ENCODE measurements at regions not wholly inside any gene's neighbourhood (a gene's known extent, or its start where the extent isn't known, plus 50 kb on each side); places are given as distances from the start of the nearest gene placed in this dataset.
"Not testable (repeated sequence)": the region's sequence is repeated elsewhere in the genome, so short reads cannot be mapped to it uniquely, and the experiment has no call there.

DNA sequence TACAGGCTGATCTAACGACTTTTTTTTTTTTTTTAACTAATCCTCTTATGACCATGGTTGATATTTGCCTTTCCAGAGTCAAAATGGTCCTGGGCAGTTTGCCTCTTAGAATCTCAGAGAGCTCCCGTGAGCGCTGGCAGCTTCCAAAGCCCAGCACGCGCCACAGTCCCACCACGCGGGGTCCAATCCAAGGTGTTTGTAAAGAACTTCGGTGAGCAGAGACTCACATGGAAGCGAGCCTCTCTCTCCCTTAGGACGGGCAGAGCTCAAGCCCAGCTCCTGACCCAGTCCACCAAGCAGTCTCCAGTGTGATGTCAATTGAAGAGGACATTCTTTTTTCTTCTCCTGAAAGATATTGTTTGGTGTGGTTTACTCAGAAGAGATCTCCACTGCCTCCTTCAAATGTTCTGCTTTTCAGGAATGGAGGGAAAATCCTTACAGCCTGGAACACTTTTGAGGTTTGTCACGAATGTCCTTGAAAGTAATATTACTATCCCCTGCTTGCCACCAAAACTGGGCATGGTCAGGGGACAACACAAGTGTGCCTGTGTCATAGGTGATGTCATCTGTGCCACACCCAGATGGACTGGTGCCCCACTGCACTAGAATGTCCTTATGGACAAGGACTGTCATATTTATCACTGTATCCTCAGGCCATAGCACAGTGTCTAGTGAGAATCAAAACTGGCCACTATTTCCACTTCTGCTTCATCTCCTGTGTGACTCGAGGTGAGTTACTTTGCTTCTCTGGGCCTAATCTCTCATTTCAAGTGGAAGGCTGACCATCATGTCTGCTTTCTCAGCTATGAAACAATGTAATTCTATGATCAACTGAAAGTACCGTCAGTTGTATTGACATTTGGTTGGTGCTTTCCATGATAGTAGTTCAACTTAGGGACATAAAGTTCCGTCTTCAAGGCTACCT, 97.4 kb upstream of the EDEM3 start:
- no peak for DNase-seq

DNA sequence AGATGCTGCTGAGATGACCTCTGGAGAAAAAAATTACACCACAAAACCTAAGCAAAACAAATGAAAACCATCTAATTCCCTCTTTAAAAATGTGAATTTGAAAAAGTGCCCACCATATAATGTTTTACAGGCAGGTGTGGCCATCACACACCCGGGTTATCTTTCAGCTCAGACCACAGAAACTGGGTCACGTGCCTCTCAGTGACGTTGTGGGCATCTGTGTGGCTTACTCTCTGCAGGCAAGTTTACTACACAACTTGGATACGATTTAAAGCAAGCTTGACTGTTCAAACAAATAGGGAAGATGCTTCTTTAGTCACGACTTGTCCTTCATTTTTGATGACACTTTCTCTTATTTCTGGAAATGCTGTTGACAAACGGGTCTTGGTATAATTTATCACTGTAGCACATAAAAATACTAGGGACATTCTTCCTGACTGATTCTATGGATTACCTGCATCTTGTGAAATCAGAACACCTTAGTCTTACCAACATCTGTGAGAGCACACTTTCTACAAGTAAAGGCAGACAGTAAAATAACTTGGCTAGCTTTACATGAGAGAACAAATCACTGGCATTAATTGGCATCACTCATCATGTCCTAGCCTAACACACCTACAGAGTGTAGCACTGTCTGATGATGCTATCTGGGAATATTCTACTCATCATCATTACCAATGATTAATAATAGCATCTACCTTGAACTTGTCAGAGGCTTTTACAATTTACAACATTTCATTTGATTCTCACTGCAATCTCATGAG, 89.3 kb upstream of the EDEM3 start:
- peak; percentile 84 for DNase-seq

DNA sequence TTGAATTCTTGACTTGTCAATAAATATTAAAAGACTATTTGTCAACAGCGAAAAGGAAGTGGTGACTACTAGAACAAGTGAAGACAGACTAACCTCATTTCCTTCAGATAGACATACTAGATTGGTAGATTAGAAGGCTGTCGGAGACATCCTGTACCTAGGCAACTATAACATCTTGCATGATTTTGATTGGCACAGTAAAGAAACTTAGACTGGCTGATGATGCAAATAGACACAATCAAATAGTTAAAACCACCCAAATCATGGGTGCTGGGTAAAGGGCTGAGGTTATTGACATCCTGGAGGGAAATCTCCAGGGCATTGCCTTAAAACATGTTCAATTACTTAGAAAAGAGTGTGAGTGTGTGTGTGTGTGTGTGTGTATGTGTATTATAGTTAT, 85.9 kb upstream of the EDEM3 start:
- DNase-seq = peak; percentile 66

DNA sequence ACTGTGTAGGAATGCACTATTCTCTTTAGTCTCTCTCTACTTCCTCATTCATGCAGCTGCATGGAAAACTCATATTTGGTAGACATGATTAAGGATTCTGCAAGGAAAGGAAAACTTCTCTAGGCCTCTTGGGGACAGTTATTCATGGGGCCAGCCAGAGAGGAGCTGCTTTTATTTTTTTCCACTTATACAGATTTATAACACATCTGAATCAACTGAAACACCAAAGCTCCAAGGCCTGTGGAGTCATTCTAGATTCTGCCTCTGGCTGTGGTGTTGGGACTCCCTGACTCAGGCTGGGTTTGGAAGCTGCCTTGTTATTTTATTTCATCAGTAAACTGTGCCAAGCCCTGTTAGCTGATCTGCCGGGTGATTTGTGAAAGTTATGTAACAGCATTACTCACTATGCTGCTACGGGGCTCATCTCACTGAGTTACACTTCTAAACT, 83.9 kb upstream of the EDEM3 start:
- DNase-seq = peak; percentile 61

DNA sequence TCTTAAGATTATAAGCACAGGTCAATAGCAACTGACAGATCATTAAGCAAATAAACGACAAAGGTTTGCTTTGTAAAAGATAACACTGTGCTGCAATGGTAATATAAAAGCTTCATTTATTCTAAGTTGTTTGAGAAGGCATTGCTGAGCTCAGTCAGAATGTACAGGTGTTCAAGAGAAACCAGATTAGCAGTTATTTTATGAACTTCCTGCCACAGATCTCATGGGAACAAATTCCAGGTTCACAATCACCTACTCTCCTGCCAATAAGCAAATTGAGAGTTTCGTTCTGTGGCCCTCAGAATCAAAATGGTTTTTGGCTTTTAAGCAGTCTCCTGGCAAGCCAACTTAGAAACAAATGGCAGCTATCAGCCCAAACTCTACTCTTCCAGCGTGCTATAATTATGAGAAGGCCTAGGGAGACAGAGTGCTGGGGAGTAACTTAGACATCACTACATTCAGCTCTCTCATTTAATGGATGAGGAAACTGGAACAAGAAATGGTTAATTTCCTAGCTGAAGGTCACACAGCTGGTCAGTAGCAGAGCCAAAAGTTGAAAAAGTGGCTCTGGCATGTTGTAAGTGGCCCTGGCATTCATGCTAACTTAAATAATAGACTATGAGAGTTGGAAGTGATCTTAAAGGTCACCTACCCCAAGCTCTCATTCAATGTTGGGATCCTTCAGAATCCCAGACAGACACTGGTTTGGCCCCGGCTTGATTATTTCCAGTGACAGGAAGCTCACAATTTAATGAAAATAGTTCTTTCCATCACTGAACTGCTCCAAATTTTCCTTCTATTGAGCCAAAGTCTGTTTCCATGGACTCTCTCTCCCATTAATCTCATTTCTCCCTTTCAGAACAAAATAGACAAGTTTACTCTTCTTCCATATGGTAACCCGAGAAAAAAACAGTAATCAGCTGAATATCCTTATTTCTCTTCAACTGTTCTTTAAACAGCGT, 82.6 kb upstream of the EDEM3 start:
- no peak for DNase-seq

DNA sequence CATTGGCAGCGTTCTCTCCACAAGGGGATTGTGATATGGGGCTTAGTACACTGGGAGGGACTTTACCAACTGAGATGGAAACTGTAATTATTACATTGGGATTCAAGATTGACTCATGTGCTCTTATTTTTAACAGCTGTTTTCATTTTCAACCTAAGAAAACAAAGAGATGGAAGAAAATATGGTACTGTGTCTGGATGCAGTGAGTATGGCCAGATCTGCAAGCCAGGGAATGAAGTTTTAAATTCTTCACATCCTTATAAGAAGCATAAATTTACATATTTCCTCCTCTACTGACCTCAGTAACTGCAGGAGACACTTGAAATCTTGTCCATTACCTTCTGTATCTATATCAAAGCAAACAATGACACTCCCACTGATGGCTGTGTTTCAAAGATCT, 81.5 kb upstream of the EDEM3 start:
- no peak for DNase-seq

DNA sequence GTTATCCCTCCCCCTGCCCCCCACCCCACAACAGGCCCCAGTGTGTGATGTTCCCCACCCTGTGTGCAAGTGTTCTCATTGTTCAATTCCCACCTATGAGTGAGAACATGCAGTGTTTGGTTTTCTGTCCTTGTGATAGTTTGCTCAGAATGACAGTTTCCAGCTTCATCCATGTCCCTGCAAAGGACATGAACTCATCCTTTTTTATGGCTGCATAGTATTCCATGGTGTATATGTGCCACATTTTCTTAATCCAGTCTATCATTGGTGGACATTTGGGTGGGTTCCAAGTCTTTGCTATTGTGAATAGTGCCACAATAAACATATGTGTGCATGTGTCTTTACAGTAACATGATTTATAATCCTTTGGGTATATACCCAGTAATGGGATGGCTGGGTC, 79.3 kb upstream of the EDEM3 start:
- DNase-seq = not testable (repeated sequence)

DNA sequence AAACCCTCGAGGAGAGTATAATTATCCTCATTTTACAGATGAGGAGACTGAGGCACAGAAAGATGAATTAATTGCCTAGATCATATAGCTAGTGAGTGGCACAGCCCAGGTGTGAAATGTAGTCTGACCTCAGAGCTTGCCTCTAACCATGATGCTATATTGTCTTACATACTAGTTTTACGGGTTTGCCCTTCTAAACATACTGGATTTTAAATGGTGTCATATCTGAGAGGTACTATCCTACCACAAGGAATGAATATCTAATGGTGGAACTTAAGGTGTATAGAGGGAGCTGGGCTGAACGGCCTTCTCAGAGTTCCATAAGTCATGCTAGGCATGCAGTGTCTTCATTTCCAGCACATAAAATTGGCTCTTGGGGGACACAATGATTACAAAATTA, 77.9 kb upstream of the EDEM3 start:
- no peak for DNase-seq

DNA sequence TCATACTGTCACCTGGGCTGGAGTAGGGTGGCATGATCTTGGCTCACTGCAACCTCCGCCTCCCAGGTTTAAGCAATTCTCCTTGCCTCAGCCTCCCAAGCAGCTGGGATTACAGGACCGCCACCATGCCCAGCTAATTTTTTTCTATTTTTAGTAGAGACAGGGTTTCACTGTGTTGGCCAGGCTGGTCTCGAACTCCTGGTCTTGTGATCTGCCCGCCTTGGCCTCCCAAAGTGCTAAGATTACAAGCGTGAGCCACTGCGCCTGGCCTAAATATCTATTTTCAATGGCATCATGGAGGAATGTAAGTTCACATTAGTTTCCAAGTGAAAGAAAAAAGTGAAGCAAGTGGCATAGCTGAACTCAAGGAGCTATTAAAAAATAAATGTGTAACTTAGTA, 74.8 kb upstream of the EDEM3 start:
- DNase-seq = not testable (repeated sequence)

DNA sequence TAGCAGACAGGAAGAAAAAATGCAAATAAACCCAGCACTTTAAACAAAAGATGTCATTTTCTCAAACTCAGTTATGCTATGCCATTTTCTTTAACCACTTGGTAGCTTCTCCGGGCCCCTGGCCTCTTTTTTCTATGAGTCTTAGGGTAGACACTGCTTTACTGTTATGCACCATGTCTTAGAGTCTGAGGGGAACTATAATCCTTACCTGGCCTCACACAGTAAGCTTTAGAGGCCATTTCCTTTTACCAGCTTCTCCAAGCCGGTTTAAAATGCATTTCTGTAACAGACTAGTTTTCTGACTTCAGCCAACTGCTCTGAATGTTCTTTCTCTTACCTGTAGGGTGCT, 73.7 kb upstream of the EDEM3 start:
- no peak for DNase-seq

DNA sequence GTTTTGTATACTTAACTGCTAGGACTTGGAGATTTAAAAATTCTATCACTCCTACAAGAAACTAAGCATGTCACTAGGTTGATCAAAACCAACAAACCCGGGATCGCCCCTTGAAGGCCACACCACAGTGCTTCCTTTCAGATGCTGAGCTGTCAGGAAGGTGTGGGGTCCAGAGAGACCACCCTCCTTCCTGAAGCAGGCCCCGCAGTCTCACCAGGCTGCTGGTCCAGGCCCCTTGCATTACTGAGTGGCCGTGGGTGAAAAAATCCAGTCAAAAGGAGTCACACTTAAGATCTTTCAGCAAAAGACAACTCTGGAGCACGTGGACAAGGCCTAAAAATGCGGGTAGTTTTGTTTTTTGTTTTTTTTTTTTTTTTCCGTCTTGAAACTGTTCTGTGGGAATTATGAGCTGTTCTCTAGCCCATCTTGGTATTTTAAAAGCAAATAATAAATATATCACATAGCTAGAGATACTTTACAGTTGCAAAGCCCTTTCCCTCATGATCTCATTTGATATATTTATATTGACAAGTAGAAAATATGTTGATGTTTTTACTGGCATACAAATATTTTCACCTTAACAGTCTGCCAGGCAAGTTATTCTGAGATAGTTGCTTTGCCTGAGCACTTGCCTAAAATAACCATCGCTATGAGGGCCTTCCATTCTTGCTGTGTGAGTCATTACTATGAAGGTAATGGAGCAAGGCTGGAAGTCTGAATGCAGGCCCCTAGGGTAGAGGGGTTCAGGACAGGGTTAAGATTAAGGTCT, 73.1 kb upstream of the EDEM3 start:
- no peak for DNase-seq

DNA sequence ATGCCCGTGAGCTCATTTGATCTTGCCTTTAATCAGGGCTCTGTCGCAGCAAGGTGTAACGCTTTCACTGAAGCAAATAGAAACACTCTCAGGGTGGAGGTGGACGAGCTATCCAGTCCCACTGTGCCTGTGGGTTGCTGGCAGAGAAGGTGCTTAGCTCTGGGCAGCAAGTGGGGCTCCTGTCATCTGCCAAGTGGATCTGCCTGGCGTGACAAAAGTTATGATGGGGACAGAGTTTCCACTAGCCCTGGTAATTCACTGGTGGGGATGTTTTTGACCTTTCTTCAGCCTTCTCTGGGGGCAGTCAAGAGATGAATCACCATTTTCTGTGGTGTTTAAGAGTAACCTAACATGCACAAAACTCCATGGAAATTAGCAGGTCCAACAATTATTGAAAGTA, 71.3 kb upstream of the EDEM3 start:
- DNase-seq = no peak

DNA sequence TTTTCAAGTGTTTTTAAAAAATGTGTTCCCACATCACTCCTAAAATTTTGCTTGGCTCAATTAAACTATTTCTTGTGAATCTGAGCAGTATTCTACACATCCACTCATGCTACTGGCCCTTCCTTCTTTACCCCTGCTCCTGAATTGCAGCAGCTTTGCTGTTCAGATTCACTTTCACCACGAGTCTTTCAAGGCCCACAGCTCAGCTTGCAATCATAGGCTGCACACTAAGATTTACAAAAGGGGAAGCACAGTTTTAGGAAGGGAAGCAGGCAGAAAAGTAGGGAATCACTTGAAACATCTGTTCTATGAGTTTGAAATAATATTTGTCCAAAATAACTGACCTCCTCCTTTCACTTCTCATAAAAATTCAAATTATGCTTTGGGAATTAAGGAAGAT, 70.9 kb upstream of the EDEM3 start:
- DNase-seq = peak; percentile 53

DNA sequence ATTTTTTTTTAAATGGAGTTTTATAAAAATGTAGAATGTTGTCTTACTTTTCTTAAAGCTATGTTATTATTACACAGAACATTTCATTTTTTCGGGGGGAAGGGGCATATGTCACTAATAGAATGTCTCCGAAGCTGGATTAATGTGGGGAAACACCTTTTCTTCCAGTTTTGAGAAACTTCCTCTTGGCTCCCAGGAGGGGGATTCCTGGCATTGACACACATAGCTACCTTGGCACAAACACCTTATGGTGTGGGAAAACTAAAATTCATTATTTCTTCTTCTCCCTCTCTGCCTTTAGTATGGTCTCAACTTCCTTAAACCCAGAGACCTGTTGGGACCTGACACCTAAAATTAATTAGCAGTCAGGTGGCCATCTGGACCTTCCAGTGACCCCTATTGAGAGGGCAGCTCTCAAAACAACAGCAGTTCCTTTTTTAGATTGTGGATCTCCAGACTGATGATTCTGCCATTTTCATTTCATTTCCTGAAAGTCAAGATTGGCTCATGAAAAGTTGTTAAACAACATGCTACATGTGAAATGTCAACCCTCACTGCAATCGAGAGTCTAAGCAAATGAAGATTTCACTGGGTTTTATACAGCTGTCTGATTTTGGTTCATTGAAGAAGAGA, 70.1 kb upstream of the EDEM3 start:
- DNase-seq = no peak

DNA sequence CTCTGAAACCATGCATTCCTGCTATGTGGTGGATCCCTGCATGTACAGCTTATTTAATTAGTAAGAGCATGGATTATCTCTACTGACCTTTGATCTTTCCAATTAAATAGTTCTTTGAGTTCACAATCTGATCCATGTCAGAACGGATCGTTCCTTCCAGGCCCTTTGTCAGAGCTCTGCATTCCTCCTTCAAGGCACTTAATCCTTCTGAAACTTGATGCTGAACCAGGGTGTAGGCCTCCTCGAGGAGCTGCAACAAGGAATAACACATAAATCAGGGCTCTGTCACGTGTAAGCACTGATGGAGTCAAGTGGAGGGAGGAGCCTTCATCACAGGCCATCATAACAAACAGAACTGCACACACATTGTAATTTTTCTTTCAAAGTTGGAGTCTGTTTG, 68.4 kb upstream of the EDEM3 start:
- DNase-seq = no peak

DNA sequence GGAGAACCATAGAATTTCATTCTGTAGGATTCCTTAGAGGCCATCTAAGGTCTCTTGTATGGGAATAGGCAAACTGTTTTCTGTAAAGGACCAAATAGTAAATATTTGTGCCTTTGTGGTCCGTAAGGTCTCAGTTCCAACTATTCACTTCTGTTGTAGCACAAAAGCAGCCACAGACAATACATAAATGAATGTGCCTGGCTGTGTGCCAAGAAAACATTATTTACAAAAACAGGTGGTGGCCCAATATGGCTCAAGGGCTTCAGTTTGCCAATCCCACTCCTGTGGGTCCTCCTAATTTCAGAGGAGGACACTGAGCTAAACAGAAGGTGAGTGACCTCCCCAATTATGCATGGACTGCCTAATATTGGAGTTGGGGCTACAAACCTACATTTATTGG, 67.6 kb upstream of the EDEM3 start:
- no peak for DNase-seq

DNA sequence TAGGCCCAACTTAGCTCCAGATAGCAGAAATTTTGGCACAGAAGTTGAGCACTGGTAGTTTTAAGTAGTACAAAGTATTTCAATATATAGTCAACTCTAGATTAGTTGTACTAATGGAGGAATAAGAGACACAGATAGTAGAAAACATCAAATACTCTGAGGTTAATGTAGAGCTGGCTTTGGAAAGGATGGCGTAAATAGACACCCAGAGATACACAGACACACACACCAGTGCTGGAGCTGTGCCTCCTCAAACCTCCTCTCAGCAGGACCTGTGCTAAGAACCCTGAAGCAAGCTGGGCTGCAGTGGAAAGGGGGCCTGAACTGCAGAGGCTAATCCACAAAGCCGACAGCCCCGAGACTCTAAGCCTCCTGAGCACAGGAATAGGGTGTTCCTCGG, 67.0 kb upstream of the EDEM3 start:
- no peak for DNase-seq

DNA sequence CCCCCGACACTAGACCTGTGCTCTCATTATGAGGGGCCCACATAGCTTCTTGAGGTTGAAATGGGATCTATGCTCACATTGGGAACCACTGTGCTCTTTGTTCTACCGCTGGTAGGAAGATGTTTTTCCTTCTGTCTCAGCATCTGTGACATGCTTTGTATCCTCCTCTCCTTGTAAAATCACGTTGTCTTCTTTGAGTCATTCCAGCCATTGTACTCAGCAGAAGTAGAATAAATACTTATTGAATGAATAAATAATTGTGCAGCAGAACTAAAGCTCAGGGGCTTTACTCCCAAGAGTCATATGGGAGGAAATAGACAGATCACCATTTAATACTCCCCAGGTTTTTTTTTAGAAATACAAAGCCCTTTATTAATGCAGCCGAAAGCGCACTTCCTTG, 66.3 kb upstream of the EDEM3 start:
- DNase-seq = no peak

DNA sequence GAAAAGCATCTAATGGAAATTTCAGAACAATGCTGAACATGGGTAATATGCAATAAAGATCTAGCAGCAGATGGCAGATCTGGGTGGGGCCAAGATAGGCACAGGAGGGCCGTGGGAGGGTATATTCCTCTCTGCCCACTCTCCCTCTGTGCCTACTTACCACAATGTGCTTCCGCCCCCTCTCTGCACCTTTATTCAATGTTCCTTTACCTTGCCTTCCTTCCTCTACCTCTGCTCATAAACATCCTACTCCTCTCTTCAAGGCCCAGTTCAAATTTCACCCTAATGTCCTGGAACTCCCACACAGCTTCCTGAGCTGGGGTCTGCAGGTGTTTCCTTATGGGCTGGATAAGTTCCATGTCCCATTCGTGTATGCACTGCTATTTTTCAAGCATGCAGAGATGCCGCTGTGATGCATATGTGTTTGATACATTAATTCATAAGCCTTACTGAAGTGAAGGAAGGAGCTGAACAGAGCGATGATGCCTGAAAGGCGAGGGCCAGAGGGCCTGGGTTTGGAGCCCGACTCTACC, 65.6 kb upstream of the EDEM3 start:
- DNase-seq = no peak

DNA sequence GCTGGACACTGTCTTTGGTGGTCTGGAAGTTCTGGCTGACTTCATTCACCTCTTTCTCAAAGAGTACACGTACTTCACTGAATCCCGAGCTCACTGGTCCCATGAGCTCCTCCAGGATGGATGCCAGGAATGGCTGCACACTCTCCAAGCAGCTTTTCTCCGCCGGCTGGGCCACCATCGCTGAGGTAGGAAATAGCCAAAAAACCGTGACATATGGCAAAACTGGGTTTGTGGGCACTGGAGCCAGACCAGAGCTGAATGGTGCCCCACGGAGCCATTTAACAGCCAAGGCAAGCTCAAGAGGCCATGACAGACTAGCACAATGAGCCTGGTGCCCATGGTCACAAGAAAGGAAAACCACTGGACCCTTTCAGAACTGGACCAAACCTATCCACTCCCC, 64.0 kb upstream of the EDEM3 start:
- no peak for DNase-seq

DNA sequence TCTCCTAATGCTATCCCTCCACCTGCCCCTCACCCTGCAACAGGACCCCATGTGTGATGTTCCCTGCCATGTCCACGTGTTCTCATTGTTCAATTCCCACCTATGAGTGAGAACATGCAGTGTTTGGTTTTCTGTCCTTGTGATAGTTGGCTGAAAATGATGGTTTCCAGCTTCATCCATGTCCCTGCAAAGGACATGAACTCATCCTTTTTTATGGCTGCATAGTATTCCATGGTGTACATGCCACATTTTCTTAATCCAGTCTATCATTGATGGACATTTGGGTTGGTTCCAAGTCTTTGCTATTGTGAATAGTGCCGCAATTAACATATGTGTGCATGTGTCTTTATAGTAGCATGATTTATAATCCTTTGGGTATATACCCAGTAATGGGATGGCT, 62.3 kb upstream of the EDEM3 start:
- not testable (repeated sequence) for DNase-seq
